Epithelial cell of esophagus (primary cell): ENCODE measurements at regions not wholly inside any gene's neighbourhood (a gene's known extent, or its start where the extent isn't known, plus 50 kb on each side); places are given as distances from the start of the nearest gene placed in this dataset.
A peak's percentile ranks its signal among the peaks of the same experiment; 100 is the strongest.

Experiments
- DNase-seq: peaks from one replicate; pipeline ENCODE4 v3.0.0; 2010; ENCODE audit warnings: low read depth
- H3K4me3 ChIP-seq: 2 replicates; pipeline ENCODE4 v1.5.1; 2011; ENCODE audit warnings: mild to moderate bottlenecking, low read length, control low read depth
- CTCF ChIP-seq: IDR thresholded peaks from 2 replicates; pipeline ENCODE4 v1.5.1; 2011; ENCODE audit warnings: low read depth, mild to moderate bottlenecking, low read length, control low read depth, inconsistent platforms; ENCODE audit not compliant: insufficient read depth; ENCODE audit errors: missing control alignments

DNA sequence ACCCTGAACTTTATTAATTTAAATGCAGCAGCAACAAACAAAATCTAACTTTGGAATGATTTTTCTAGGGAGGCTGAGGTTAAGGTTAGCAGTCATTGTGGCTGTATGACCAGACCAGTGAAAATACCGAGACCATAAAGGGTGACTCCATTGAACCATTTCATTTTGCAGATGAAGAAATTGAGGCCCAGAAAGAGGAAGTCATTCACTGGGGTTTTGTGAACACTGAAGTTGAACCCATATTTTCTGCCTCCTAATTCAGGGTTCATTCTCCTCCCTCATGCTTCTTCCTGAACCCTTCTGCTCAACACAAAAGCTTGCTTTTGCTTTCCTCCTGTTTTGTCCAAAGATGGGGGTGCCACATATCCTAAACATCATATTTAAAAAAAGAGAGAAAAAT lies 65.8 kb upstream of the PLCL2 start:
- H3K4me3 ChIP-seq, result no peak overlapping the region
- DNase-seq, result no peak
- TF ChIP-seq CTCF, result no peak

- no peak overlapping the region for H3K4me3 ChIP-seq
- no peak for DNase-seq
- no peak for TF ChIP-seq CTCF
Measured at GRCh38 chr3:16820485-16820884, 64.3 kb upstream of the PLCL2 start.

DNA sequence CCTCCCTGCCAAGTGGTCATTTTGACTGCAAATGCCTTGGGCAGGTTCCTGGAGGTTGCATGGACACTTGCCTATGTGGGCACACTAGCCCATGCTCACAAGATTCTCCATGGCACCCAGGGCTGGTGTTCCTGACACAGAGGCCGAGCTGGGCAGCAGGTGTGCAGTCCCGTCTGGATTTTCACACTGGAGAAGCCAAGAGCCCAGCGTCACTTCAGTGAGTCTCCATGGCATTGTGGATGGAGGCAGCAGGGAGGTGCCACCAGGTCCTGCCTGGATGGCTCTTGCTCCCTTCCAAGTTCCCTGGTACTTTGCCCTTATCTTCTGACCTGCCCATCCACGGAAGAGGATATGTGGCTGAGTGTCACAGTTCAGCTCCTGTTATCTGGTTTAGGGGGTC lies 63.7 kb upstream of the PLCL2 start:
- no peak for DNase-seq
- no peak for TF ChIP-seq CTCF
- no peak overlapping the region for H3K4me3 ChIP-seq

GRCh38 chr3:16824081-16824696 lies 60.6 kb upstream of the PLCL2 start:
- DNase-seq, result no peak
- H3K4me3 ChIP-seq, result no peak overlapping the region
- no peak for TF ChIP-seq CTCF

DNA sequence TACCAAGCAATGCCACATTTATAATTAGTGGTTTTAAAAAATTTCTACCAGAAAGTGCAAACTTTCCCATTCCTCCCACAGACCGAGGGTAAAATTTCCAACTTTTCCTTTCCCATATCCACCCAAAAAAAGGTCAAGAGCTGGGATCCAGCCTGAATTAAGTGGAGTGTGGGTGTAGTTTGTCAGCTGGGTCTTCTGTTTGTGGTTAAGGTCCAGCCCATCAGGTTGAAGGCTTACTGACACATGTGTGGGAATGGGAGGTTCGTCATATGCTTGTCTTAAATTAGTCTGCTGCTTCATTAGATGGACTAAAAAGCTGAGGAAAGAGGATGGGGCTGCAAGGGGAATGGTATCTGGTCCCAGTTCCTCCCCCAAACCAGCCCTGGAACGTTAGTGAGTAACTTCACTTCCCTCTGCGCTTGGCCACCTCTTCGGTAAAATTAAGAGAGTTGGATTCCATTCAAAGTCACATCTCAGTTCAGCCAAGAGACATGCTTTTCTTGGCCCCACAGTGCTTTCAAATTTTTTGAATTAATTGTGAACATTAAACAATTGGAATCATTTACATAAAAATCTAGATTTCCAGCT lies 59.0 kb upstream of the PLCL2 start:
- TF ChIP-seq CTCF, result no peak
- no peak for DNase-seq
- no peak overlapping the region for H3K4me3 ChIP-seq

DNA sequence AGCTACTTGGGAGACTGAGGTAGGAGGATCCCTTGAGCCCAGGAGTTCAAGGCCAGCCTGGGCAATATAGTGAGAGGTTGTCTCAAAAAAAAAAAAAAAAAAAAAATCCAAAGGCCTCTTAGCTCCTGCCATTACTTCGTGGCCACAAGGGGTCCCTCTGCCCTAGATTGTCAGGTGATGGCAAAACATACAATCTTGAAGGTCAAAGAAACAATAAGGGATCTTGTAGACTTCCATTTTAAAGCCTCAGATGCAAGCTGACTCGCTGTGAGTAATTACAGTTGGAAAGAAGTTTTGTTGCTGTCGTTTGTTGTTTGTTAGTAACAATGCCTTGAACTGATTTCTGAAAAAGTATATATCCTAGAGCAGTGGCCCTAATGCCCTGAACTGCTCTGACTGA lies 55.9 kb upstream of the PLCL2 start:
- H3K4me3 ChIP-seq, result no peak overlapping the region

More for the DNA sequence above, 55.9 kb upstream of the PLCL2 start:
- TF ChIP-seq CTCF, result peak; percentile 26
- DNase-seq, result peak; percentile 44
